Chondrocyte (in vitro differentiated cells): ENCODE measurements at regions not wholly inside any gene's neighbourhood (a gene's known extent, or its start where the extent isn't known, plus 50 kb on each side); places are given as distances from the start of the nearest gene placed in this dataset.

Experiments
- DNase-seq: peaks from one replicate; pipeline ENCODE4 v3.0.0; 2021; ENCODE audit warnings: mixed read lengths, low spot score
- H3K27ac Mint-ChIP-seq: one replicate; pipeline ENCODE4 v1.8.0; 2021; ENCODE audit warnings: mild to moderate bottlenecking, moderate library complexity, mixed read lengths; ENCODE audit not compliant: unreplicated experiment
- H3K27me3 Mint-ChIP-seq: 2 replicates; pipeline ENCODE4 v1.8.0; 2021; ENCODE audit warnings: low read depth, mixed read lengths
- H3K36me3 Mint-ChIP-seq: 2 replicates; pipeline ENCODE4 v1.8.0; 2021; ENCODE audit warnings: low read depth, mixed read lengths
- H3K4me1 Mint-ChIP-seq: 2 replicates; pipeline ENCODE4 v1.8.0; 2021; ENCODE audit warnings: low read depth, mild to moderate bottlenecking, mixed read lengths
- H3K4me3 Mint-ChIP-seq: one replicate; pipeline ENCODE4 v1.8.0; 2021; ENCODE audit warnings: mild to moderate bottlenecking, moderate library complexity, mixed read lengths; ENCODE audit not compliant: unreplicated experiment
- H3K9me3 Mint-ChIP-seq: 2 replicates; pipeline ENCODE4 v1.8.0; 2021; ENCODE audit warnings: low read depth, mixed read lengths
- TF ChIP-seq, protein P1 (sequence below): fragments of 200-600 bp; sonication (generic); IDR thresholded peaks from 2 replicates; pipeline ENCODE4 v1.5.0; 2021; ENCODE audit warnings: antibody characterized with exemption, mild to moderate bottlenecking, moderate library complexity

DNA sequence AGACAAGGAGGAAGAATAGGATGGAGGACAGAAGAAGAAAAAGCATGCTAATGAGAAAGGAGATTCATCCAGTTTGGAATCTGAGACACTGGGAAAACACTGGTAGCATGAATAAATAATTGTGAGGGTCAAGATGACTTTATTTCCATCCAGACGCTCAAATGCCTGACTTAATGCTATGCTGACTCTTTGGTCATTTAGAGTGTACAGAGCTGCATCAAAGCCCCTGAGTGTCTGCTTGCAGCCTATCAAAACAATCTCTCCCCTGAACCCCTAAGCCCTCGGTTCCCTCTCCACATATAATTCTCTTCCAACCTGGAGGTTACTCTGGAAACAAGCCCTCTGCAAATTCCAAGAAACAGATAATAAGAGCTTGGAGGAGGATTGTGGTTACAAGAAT, 208.8 kb downstream of the MAGEB17 start:
- peaks cover 9% of the 10 kb centered on the region for H3K4me1 Mint-ChIP-seq
- H3K4me3 Mint-ChIP-seq: no peak overlapping the region
- DNase-seq: no peak
- H3K27ac Mint-ChIP-seq: no peak overlapping the region
- peaks cover 3% of the 10 kb centered on the region for H3K36me3 Mint-ChIP-seq
- peaks cover 12% of the 10 kb centered on the region for H3K9me3 Mint-ChIP-seq
- no peaks in the 10 kb centered on the region for H3K27me3 Mint-ChIP-seq
- TF ChIP-seq, protein P1, sequence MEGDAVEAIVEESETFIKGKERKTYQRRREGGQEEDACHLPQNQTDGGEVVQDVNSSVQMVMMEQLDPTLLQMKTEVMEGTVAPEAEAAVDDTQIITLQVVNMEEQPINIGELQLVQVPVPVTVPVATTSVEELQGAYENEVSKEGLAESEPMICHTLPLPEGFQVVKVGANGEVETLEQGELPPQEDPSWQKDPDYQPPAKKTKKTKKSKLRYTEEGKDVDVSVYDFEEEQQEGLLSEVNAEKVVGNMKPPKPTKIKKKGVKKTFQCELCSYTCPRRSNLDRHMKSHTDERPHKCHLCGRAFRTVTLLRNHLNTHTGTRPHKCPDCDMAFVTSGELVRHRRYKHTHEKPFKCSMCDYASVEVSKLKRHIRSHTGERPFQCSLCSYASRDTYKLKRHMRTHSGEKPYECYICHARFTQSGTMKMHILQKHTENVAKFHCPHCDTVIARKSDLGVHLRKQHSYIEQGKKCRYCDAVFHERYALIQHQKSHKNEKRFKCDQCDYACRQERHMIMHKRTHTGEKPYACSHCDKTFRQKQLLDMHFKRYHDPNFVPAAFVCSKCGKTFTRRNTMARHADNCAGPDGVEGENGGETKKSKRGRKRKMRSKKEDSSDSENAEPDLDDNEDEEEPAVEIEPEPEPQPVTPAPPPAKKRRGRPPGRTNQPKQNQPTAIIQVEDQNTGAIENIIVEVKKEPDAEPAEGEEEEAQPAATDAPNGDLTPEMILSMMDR: no peak

GRCh38 chrX:16386126-16386525, 218.8 kb downstream of the MAGEB17 start:
- no peak overlapping the region for H3K27ac Mint-ChIP-seq
- TF ChIP-seq, protein P1: no peak
- no peak for DNase-seq
- H3K9me3 Mint-ChIP-seq: peaks cover 11% of the 10 kb centered on the region
- H3K27me3 Mint-ChIP-seq: no peaks in the 10 kb centered on the region
- peaks cover 16% of the 10 kb centered on the region for H3K4me1 Mint-ChIP-seq
- H3K4me3 Mint-ChIP-seq: no peak overlapping the region
- H3K36me3 Mint-ChIP-seq: peaks cover 5% of the 10 kb centered on the region

DNA sequence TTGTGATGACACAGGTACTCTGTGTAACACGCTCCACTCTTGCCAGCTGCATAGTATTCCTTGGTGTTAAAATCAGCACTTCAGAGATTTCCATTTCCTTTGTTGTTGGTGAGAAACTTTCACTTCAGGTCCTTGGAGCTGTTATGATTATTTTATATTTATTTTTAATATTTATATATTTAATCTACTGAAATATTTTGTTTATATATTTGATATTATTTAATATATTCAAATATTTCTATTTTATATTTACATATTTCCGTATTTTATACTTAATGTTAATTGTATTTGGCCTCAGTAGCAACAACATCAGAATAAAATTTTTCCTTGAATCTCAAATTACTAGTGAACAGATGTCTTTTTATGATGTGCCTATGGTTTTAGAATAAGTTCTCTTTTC, 225.3 kb downstream of the MAGEB17 start:
- Mint-ChIP-seq H3K9me3 (peaks cover 11% of the 10 kb centered on the region), H3K4me3 (no peak overlapping the region), H3K27ac (no peak overlapping the region), H3K27me3 (no peaks in the 10 kb centered on the region), H3K4me1 (peaks cover 8% of the 10 kb centered on the region), H3K36me3 (peaks cover 8% of the 10 kb centered on the region)
- TF ChIP-seq, protein P1: no peak
- no peak for DNase-seq

DNA sequence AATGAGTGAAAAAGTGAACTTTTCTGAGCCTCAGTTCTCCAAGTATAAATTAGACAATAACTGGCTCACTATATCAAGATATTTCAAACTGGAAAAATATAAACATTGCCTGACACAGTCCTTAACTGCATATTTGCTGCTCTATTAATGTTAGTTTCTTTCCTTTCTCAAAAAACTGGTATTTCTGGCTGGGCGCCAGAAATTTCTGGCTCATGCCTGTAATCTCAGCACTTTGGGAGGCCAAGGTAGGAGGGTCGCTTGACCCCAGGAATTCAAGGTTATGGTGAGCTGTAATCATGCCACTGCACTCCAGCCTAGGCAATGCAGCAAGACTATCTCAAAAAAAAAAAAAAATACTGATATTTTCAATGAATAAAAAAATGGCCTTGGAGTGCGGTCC, 227.0 kb downstream of the MAGEB17 start:
- Mint-ChIP-seq H3K36me3 (peaks cover 8% of the 10 kb centered on the region), H3K27ac (no peak overlapping the region), H3K27me3 (no peaks in the 10 kb centered on the region), H3K4me3 (no peak overlapping the region), H3K9me3 (peaks cover 11% of the 10 kb centered on the region), H3K4me1 (peaks cover 8% of the 10 kb centered on the region)
- no peak for DNase-seq
- TF ChIP-seq, protein P1: no peak

DNA sequence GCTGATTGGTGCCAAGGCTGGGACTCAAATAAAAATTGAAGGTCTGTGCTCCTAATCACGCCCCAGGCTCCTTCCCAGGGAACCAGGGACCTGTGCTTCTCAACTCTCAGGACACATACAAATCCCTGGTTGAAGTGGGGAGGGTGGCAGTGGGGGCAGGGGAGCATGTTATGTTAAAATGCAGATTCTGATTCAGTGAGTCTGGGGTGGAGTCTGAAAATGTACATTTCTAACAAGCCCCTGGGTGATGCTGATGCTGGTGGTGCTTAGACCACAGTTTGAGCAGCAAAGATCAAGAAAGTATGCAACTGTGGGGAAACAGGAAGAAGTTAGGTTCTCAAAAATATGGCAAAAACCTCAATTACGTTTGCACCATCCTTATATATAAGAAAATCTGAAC, 236.5 kb downstream of the MAGEB17 start:
- H3K4me1 Mint-ChIP-seq: peaks cover 7% of the 10 kb centered on the region
- H3K27me3 Mint-ChIP-seq: no peaks in the 10 kb centered on the region
- H3K9me3 Mint-ChIP-seq: no peaks in the 10 kb centered on the region
- no peak overlapping the region for H3K27ac Mint-ChIP-seq
- DNase-seq: no peak
- TF ChIP-seq, protein P1: no peak
- H3K4me3 Mint-ChIP-seq: no peak overlapping the region
- no peaks in the 10 kb centered on the region for H3K36me3 Mint-ChIP-seq
